MCF 10A (cell line): ENCODE measurements at regions not wholly inside any gene's neighbourhood (a gene's known extent, or its start where the extent isn't known, plus 50 kb on each side); places are given as distances from the start of the nearest gene placed in this dataset.

Experiments
- BruUV-seq: library from RNA; stranded (reverse); fragments of 400-500 nt; replicated peaks from 2 replicates; lab custom pipeline; 2021; lab: Mats Ljungman, UMichigan
- CTCF ChIA-PET: fragments of 300-600 bp; sonication (Branson Sonifier 250); formaldehyde crosslinking; extraction: SDS; loops from one replicate; lab custom pipeline; 2021; ENCODE audit warnings: antibody characterized with exemption, inconsistent platforms; lab: Yijun Ruan, JAX
- POLR2A ChIA-PET: fragments of 300-600, 350-650 bp; sonication (Branson Sonifier 250); formaldehyde crosslinking; extraction: SDS; loops from one replicate; lab custom pipeline; 2020; ENCODE audit warnings: antibody characterized with exemption, inconsistent platforms; lab: Yijun Ruan, JAX
- DNase-seq: peaks from one replicate; pipeline ENCODE4 v3.0.0-alpha.2; 2018; ENCODE audit not compliant: unreplicated experiment
- H3K27ac Mint-ChIP-seq: one replicate; pipeline ENCODE4 v1.8.0; 2022; ENCODE audit warnings: mild to moderate bottlenecking, low read depth, mixed read lengths; ENCODE audit not compliant: unreplicated experiment
- H3K27me3 Mint-ChIP-seq: one replicate; pipeline ENCODE4 v1.8.0; 2022; ENCODE audit warnings: mixed read lengths; ENCODE audit not compliant: insufficient read depth, unreplicated experiment
- H3K36me3 Mint-ChIP-seq: one replicate; pipeline ENCODE4 v1.8.0; 2022; ENCODE audit warnings: mild to moderate bottlenecking, moderate library complexity, mixed read lengths; ENCODE audit not compliant: insufficient read depth, unreplicated experiment
- H3K4me1 Mint-ChIP-seq: one replicate; pipeline ENCODE4 v1.8.0; 2022; ENCODE audit warnings: mixed read lengths; ENCODE audit not compliant: insufficient read depth, unreplicated experiment
- H3K4me3 Mint-ChIP-seq: one replicate; pipeline ENCODE4 v1.8.0; 2022; ENCODE audit warnings: mild to moderate bottlenecking, moderate library complexity, mixed read lengths; ENCODE audit not compliant: unreplicated experiment
- H3K9me3 Mint-ChIP-seq: one replicate; pipeline ENCODE4 v1.8.0; 2022; ENCODE audit warnings: mixed read lengths; ENCODE audit not compliant: unreplicated experiment
- intact Hi-C: fragments of 100-400 bp; cut with micrococcal nuclease; formaldehyde crosslinking; loops from 2 replicates; pipeline ENCODE4 v1.14.1; 2022
- TF ChIP-seq, protein P1 (sequence below): fragments of 200-600 bp; IDR thresholded peaks from one replicate; pipeline ENCODE4 v1.8.0; 2022; ENCODE audit warnings: antibody characterized with exemption, mild to moderate bottlenecking; ENCODE audit not compliant: unreplicated experiment

- Mint-ChIP-seq H3K4me3 (no peak overlapping the region), H3K27ac (no peak overlapping the region), H3K36me3 (no peaks in the 10 kb centered on the region), H3K27me3 (no peaks in the 10 kb centered on the region), H3K4me1 (no peaks in the 10 kb centered on the region), H3K9me3 (no peaks in the 10 kb centered on the region)
- no TSS peak for BruUV-seq
- DNase-seq, result no peak
- intact Hi-C loops, result no loop called here
- TF ChIP-seq, protein P1, sequence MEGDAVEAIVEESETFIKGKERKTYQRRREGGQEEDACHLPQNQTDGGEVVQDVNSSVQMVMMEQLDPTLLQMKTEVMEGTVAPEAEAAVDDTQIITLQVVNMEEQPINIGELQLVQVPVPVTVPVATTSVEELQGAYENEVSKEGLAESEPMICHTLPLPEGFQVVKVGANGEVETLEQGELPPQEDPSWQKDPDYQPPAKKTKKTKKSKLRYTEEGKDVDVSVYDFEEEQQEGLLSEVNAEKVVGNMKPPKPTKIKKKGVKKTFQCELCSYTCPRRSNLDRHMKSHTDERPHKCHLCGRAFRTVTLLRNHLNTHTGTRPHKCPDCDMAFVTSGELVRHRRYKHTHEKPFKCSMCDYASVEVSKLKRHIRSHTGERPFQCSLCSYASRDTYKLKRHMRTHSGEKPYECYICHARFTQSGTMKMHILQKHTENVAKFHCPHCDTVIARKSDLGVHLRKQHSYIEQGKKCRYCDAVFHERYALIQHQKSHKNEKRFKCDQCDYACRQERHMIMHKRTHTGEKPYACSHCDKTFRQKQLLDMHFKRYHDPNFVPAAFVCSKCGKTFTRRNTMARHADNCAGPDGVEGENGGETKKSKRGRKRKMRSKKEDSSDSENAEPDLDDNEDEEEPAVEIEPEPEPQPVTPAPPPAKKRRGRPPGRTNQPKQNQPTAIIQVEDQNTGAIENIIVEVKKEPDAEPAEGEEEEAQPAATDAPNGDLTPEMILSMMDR, result no peak
- ChIA-PET POLR2A (interaction anchor here (1.0 kb wide), 1 partner anchor 42 kb away, joined by 3 read pairs; no protein-coding TSS in a partner anchor), CTCF (interaction anchor here (0.7 kb wide), 2 partner anchors 37 to 935 kb away, joined by 3 to 4 read pairs; no protein-coding TSS in a partner anchor)
Measured at GRCh38 chr20:40462566-40462965, 226.5 kb downstream of the MAFB start.

DNA sequence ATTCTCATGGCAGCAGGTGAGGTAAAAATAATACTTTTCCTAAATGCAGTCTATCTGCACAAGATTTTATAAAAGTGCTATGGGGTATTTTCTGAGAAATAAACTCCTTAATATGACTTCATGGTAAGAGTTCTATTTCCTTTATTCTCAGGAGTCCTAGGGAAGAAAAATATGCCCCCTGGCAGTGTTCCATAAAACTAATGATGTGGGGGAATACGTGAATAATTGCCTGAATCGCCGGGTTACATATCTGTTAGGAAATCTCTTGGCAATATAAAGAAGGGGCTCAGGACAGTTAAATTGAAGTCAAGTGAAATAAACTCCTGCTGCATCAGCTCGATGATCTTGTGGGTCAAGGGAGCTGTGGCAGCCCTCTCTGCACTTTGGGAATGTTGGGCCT, 229.7 kb downstream of the MAFB start:
- no peak for DNase-seq
- ChIA-PET POLR2A (no interaction called here), CTCF (no interaction called here)
- no peaks in the 10 kb centered on the region for H3K9me3 Mint-ChIP-seq
- intact Hi-C loops, result no loop called here
- H3K4me3 Mint-ChIP-seq, result no peak overlapping the region
- no peak overlapping the region for H3K27ac Mint-ChIP-seq
- TF ChIP-seq, protein P1, result no peak
- H3K27me3 Mint-ChIP-seq, result no peaks in the 10 kb centered on the region
- no peaks in the 10 kb centered on the region for H3K4me1 Mint-ChIP-seq
- BruUV-seq, result no TSS peak
- no peaks in the 10 kb centered on the region for H3K36me3 Mint-ChIP-seq

DNA sequence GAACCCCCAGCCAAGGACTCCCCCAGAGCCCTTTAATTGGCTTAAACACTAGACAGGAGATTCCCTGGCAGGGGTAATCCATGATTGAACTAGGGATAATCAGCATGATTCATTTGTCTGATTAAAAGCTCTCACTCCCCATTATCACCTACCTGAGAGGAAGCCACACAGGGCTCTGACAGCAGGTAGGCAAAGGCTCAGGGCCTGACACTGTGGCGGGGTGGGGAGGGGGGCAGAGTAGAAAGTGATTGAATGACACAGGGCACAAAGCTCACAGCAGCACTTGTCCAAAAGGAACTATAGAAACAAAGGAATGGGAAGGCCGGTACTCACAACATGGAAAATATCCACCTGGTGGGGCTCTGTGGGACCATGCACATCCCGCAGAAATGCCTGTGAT, 231.6 kb downstream of the MAFB start:
- ChIA-PET POLR2A (no interaction called here), CTCF (no interaction called here)
- DNase-seq, result no peak
- no peaks in the 10 kb centered on the region for H3K4me1 Mint-ChIP-seq
- intact Hi-C loops, result no loop called here
- BruUV-seq, result no TSS peak
- no peaks in the 10 kb centered on the region for H3K36me3 Mint-ChIP-seq
- H3K9me3 Mint-ChIP-seq, result no peaks in the 10 kb centered on the region
- TF ChIP-seq, protein P1, result no peak
- H3K4me3 Mint-ChIP-seq, result no peak overlapping the region
- no peaks in the 10 kb centered on the region for H3K27me3 Mint-ChIP-seq
- no peak overlapping the region for H3K27ac Mint-ChIP-seq

GRCh38 chr20:40452758-40453157, 236.3 kb downstream of the MAFB start:
- POLR2A ChIA-PET, result interaction anchor here (0.9 to 1.0 kb wide), 2 partner anchors 115 to 229 kb away, joined by 3 read pairs; no protein-coding TSS in a partner anchor
- BruUV-seq, result no TSS peak

More at GRCh38 chr20:40452758-40453157, 236.3 kb downstream of the MAFB start:
- H3K27ac Mint-ChIP-seq, result no peak overlapping the region
- CTCF ChIA-PET, result interaction anchor here (0.6 to 1.6 kb wide), 3 partner anchors 9 to 255 kb away, joined by 3 to 4 read pairs (median 3); no protein-coding TSS in a partner anchor
- DNase-seq, result no peak
- no peaks in the 10 kb centered on the region for H3K9me3 Mint-ChIP-seq
- intact Hi-C loops, result no loop called here
- H3K27me3 Mint-ChIP-seq, result no peaks in the 10 kb centered on the region
- TF ChIP-seq, protein P1, result no peak
- H3K36me3 Mint-ChIP-seq, result no peaks in the 10 kb centered on the region
- H3K4me3 Mint-ChIP-seq, result no peak overlapping the region
- H3K4me1 Mint-ChIP-seq, result no peaks in the 10 kb centered on the region
